GM19468 (cell line): ENCODE measurements at regions not wholly inside any gene's neighbourhood (a gene's known extent, or its start where the extent isn't known, plus 50 kb on each side); places are given as distances from the start of the nearest gene placed in this dataset.

Source experiments
- ATAC-seq: cut with Tn5 transposase; IDR thresholded peaks from one replicate; pipeline ENCODE4 v1.9.1; 2021; ENCODE audit warnings: mild to moderate bottlenecking, moderate library complexity, moderate number of reproducible peaks; ENCODE audit not compliant: unreplicated experiment; ENCODE audit errors: extremely low read depth

DNA sequence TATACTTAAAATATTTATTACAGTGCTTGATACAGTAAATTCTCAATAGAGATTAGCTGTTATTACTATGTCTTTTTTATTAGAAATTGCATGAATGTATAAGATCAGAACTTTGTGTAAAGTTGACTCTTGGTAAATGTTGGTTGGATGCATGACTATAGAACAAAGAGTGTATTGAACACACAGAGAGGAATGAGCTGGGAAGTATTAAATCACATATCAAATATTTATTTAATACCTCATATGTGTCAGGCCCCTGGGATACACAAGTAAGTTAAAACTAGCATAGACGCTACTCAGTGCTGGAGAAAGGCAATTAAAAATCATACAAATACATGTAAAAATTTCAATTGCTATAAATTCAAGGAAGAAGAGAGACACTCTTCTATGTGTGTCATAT lies 550.7 kb upstream of the TLE4 start:
- no peak for ATAC-seq

DNA sequence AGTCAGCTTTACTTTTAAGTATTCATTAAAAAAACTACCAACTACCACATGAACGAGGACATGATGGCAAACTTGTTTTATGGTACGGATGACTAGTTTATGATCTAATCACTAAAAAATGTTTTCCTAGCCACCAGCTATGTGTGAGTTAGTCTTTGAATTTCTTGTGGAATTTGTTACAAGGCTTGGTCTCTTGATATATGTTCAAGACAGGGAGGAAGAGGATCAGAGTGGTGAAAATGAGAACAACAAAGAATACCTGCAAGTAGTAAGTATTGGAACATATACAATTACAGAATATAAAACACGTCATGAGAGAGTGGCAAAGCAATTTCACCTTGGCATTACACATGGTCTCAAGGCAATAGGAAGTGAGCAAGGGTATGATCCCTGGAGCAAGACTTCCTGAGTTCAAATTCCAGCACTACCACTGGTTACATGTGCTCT lies 548.6 kb upstream of the TLE4 start:
- no peak for ATAC-seq

DNA sequence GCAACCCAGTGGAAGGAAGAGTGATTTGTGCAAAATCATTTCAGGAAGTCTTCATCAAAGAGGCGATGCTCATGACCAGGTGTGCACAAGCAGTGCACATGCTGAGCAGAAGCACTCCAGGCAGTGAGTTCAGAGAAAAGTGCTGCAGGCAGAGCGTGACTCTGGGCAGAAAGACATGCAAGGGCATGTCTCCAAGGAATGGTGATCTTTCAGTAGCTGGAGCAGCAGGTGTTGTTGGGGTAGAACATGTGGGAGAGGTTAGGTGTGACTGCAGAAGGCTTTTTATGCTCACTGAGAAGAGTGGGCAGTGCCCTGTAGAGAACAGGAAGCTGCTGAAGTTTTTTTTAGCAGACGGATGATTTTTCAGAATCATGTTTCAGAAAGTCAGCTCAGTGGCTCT lies 545.4 kb upstream of the TLE4 start:
- peak; percentile 73 for ATAC-seq

DNA sequence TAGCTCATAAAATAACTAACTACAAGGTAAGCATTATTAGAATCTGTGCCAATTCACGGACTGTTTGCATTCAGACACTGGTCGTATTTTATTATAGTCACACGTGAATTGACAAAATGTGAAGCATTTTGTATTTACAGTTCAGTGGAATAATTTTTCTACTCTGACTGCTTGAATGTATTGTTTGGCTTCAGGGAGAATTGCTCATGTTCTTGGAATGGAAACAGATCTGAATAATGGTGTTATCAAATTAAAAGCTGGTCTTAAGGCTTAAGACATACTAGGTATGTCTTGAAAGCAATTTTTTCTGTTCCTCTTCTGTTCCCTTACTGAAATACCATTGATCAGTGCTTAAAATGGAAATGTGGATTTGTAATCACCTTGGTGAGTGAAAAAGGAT lies 543.7 kb upstream of the TLE4 start:
- no peak for ATAC-seq

DNA sequence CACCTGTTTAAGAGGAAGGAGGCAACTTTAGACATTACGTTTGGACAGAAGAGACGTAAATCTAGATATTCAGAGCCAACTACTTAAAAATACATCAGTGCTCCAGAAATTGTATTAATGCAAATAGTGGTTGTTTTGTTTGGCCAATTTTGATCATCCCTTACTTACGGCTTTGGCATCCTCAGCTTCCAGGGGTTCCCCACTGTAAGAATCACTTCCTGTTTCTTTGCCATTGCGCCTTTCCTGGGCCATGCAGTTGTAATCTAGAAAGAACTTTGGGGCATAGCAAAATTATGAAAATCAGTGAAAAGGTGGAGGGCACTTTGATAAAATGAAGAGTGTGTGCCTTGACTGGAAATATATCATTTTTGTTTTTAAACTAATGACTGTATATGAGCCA lies 537.2 kb upstream of the TLE4 start:
- ATAC-seq, result no peak

DNA sequence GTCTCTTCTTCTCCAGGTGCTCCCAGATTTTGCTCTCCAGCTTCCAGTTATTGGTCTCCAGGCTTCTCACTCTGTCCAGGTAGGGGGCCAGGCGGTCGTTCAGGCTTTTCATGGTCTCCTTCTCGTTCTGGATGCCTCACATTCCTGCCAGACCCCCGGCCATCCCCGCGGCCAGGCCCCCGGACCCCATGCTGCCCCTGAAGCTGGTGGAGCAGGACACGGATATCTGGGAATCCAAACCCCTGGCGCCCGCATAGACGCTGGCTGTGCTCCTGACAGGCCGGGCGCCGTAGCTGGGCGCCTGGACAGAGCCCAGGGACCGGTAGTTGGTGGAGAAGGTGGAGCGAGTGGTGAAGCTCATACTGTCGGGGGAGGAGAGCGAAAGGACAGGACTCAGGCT lies 534.4 kb upstream of the TLE4 start:
- ATAC-seq, result no peak

DNA sequence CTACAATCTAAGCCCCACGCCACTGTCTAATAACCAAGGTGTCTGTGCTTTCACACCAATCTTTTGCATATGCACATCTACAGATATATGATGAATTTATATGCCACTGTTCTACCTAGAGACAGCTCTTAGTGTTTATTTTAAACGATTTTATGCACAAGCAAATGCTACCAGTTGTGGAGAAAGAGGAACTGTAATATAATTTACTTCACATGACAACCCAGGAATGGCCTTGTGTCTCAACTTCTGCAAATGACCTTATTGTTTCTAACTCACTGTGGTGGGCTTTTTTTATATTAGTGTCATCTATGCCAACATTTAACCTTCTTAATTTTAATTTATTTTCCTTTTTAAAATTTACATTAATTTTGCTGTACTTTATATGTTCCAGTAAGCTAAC lies 531.1 kb upstream of the TLE4 start:
- no peak for ATAC-seq

DNA sequence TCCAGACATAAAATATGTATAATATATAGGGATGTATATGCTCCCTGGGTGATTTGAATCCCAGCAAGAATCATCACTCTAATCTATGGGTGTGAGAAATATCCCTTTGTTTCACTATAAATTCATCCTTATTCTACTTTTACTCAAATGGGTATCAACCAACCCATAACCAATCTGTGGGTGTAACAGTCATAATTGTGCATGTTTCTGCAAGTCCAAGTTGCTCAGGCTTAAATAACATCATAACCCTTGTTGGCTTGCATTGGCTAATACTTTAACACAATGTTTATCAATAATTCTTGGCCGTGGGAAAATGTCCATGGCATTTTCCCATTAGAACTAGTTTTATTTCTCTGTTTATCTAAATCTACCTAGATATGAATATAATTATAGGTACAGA lies 530.5 kb upstream of the TLE4 start:
- ATAC-seq, result no peak

DNA sequence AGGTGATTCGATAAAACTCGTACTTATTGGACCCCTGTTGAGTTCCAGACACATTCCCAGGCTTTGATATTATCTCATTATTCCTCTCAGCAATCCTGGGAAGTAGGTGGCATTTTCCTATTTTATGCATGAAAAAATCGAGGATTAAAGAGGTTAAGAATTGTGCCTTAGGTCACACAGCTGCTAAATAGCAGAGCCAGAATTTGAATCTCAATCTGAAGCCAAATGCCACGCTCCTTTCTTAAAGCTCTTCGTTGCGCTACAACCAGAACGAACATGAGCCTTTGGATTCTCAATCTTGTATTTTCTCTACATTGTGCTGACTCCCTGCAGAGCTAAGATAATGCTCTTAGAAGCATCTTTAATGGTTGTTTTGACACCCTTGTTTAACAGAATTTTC lies 527.8 kb upstream of the TLE4 start:
- no peak for ATAC-seq

DNA sequence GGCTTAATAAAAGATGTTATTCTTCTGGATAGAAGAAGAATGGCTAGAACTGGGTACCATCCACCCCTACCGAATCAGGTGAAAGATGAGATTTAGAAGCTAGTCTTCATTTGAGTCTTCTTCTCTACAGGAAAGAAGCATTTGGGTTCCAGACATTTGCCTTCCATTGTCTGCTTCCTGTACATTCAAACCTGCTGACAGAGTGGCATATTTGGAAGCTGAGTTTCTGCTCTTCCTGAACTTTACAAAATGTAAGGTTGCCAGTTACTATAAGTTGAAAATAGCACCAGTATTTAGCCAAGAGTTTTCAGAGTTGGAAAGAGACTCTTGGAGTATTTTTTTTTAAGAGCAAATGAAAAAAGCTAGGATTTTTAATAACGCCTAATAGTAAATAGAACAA lies 525.4 kb upstream of the TLE4 start:
- no peak for ATAC-seq

DNA sequence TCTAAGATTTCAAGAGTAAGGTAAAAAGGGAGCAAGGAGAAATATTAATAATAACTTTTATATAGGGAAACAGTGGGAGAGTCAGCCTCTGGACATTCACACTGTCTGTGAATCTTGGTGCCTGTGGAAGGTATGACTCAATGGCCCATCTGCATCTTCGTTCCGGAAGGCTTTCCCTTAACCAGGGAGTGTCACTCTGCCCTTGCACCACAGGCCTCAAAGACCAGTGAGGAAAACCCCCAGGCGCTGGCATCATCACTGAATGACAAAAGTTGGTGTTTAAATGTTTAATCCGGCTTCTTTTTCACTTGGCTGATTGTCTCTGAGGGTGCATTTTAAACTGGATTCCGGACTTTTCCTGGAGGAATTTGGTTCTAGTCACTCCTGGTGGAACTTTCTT lies 522.4 kb upstream of the TLE4 start:
- ATAC-seq, result no peak

DNA sequence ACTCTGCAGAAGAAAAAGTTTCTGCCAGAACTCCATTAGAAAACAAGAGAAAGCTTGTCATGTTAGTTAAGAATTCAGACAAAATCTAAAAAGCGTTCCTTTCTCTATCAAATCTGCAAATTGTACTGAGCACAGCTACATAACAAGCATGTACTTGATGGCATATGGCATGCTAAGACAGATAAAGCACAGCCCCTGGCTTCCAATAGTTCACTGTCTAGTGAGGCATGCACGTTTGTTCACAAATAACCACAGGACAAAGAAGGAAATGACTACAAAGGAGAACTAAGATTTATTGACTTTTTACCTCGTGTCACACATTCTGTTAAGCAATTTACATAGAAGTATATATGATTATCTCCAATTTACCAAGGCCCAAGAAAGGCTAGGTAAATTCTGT lies 518.2 kb upstream of the TLE4 start:
- ATAC-seq, result no peak

DNA sequence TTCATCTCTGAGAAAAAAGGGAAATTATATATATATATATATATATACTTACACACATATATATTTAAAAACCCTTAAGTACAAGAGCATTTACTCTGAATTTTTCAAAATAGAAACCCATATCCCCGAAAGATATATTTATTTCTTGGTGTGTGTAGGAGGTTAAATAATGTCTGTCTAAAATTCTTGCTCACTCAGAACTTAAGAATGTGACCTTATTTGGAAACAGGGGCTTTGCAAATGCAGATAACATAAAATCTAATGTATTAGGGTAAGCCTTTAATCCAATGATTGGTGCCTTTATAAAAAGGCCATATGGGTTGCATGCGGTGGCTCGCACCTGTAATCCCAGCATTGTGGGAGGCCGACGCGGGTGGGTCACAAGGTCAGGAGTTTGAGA lies 517.3 kb upstream of the TLE4 start:
- ATAC-seq, result no peak

DNA sequence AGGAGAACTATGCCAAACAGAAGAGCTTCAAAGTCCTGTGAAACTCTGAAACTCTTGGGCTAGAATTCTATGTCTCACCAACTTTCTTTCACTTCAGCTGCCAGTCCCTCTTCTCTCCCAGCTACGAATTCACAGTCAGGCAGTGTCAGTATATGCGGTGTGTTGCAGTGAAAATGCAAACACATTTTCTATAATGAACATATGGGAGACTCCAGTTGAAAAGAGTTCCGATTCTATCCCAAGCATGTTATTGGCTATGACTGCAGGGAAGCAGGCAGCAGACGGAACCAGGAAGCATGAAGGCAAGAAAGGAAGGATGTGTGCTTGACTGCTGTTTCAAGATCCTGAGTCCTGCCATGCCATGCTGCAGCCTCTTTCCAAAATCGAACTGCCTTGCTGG lies 515.7 kb upstream of the TLE4 start:
- ATAC-seq, result no peak

DNA sequence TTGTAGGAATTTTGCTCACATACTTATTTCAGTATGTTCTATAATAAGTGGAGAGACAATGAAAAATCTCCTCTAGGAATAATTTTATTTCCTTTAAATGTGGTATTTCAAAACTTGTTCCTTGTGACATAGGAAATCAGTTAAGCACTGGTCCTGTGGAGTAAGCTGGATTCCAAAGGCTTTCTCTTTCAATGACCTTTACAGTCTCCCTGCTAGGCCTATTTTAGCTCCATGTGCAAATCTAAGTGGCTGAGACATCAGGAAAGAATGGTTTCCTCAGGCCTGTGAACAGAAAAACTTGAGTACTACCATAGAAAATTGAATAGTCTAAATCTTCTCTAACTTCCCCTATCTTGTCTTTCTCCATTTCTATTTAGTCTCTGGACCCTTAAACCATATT lies 514.2 kb upstream of the TLE4 start:
- no peak for ATAC-seq

DNA sequence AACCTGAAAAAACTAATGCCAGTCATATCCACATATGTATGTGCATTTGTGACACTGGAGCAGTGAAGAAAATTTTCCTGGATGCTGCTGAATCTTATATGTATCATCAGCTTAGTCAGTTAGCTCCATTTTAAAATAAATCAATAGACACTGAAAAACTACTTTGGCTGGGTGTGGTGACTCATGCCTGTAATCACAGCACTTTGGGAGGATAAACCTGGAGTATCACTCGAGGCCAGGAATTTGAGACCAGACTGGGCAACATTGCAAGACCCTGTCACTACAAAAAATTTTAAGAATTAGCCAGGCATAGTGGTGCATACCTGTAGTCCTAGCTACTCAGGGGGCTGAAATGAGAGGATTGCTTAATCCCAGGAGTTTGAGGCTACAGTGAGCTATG lies 511.0 kb upstream of the TLE4 start:
- ATAC-seq, result no peak

DNA sequence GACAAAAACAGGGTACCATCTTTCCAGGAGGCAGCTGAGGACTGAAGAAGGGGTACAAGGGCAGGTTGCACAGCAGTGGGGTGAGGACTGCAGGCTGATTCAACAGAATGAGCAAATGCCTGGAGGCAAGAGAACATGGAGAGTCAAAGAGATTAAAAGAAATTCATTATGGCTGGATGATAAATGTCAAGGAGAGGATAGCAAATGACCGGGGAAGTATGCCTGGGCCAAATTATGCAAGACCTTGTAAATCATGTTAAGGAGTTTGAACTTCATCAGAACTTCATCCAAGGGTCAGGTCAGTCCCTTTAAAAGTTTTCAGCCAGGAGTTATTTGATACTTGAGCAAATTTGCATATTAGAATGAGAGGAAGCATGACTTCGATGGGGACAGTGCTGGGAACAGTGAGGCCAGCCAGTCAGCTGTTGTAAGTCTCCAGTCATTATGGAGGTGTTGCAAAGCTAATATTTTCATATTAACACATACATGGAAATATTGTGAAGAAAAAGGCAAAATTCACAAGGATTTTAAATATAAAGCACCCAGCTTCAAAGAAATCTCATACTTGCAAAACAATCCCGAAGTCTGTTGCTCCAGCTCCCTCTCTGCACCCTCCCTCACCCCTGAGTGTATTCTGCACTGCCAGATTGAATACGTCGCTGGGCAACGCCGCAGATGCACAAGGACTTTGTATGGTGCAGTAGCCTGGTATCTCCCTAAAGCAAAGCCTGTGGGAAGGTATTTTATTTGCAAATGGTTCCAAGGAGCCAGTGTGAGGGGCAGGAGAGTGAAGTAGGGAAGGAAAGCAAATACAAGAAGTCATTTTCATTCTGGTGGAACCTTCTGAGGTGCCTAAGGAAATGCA lies 509.8 kb upstream of the TLE4 start:
- no peak for ATAC-seq

DNA sequence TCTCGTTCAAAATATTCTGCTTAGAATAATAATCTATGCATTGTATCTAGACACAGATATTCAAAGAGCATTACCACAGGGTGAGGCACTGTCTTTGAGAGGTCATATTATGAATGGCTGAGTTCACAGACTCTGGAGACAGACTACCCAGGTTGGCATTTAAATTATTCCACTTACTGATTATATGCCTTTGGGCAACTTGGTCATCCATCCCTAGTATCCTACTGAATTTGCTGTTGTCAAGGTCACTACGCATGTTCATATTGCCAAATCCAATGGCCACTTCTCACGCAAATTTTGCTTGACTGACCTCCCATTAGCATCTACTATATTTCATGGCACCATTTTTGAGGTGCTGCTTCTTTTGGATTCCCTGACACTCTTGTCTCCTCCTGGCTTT lies 498.6 kb upstream of the TLE4 start:
- no peak for ATAC-seq

DNA sequence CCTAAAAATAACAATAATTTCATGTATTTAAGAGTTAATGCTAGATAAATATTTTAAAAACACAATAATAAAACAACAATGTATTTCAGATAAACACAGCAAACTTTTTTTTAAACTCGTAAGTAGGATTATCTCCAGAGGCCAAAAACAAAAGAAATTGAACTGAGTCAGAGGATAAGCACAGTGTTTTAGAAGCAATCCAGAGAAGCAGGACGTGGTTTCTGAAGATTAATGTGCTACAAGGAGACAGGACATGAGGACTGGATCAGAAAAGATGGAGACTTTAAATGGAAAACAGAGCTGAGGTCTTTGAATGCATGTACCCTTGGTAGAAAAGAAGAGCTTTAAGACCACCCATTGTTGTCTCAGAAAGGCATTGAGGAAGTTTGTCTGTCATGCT lies 491.2 kb upstream of the TLE4 start:
- no peak for ATAC-seq

DNA sequence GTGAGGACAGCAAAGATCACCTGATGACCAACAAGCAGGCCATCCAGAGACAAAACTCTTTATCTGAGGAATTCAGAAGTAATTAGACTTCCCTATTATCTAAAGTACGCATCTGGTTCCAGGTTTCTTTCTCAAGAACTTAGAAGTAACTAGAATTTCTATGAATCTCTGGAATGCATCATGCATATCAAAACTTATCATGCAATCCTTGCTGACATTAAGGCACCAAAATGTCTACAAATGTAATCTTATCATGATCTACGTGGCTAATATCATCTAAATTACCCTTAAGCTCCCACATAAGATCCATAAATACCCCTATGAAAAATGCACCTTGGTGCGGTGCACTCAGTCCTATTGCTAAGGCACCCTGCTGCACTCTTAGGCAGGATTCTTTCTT lies 488.1 kb upstream of the TLE4 start:
- no peak for ATAC-seq

DNA sequence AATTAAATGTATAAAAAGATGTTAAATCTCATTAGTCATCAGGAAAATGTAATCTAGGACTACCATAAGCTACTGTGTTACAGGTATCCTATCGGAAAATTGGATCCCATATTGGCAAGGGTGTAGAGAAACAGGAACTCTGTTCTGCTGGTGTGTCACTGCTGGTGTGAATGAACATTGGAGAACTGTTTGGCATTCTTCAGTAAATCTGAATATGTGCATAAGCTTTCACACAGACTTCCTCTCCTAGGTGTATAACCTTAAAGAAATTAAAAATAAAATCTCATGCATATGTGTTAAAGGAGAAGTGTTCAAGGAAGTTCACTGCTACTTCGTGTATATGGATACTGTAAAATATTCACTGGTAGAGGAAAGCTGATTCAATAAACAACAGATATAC lies 484.6 kb upstream of the TLE4 start:
- ATAC-seq, result no peak

DNA sequence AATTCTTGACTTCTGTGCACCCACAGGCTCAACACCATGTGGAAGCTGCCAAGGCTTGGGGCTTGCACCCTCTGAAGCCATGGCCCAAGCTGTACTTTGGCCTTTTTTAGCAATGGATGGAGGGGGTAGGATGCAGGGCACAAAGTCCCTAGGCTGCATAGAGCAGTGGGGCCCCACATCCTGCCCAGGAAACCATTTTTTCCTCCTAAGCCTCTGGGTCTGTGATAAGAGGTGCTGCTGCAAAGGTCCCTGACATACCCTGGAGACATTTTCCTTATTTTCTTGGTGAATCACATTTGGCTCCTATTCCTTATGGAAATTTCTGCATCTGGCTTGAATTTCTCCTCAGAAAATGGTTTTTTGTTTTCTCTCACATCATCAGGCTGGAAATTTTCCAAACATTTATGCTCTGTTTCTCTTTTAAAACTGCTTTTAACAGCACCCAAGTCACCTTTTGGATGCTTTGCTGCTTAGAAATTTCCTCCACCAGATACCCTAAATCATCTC lies 482.7 kb upstream of the TLE4 start:
- ATAC-seq, result no peak
